ENCODE measurements at regions not wholly inside any gene's neighbourhood (a gene's known extent, or its start where the extent isn't known, plus 50 kb on each side); places are given as distances from the start of the nearest gene placed in this dataset.
"Not testable (repeated sequence)": the region's sequence is repeated elsewhere in the genome, so short reads cannot be mapped to it uniquely, and the experiment has no call there.

DNA sequence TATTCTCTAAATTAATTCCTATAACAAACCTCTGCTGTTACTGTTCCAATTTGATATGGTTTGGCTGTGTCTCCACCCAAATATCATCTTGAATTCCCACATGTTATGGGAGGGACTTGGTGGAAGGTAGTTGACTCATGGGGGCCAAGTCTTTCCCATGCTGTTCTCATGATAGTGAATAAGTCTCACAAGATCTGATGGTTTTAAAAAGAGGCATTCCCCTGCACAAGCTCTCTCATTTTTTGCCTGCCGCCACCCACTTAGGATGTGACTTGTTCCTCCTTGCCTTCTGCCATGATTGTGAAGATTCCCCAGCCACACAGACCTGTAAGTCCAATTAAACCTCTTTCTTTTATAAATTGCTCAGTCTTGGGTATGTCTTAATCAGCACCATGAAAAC, 104.3 kb upstream of the SLC25A48 start:
- not testable (repeated sequence) for DNase-seq (ENCODE audit: low read depth, low spot score); H3K4me3 ChIP-seq (ENCODE audit: low read length)

DNA sequence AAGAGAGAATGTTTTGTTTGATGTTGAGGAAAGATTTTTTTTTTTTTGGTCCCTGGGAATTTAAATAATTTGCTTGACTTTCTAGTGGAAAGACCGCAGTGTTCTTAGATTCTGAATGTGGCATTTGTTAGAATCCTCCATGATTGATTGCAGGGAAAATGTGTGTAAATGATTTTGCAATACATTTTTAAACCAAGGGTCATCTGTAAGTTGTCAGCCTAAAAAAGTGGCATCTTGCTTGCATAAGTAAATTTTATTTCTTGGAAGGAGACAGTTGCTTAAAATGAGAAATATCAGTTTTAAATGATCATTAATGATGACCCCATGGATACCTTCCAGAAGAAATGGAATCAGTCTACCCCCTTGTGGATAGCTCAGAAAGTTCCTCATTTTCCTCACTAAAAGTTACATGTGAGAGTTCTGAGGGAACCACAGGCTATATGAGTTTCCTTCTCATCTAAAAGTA, 105.1 kb upstream of the SLC25A48 start:
- H3K4me3 ChIP-seq (ENCODE audit: low read length): no peak overlapping the region
- no peak for DNase-seq (ENCODE audit: low read depth, low spot score)

DNA sequence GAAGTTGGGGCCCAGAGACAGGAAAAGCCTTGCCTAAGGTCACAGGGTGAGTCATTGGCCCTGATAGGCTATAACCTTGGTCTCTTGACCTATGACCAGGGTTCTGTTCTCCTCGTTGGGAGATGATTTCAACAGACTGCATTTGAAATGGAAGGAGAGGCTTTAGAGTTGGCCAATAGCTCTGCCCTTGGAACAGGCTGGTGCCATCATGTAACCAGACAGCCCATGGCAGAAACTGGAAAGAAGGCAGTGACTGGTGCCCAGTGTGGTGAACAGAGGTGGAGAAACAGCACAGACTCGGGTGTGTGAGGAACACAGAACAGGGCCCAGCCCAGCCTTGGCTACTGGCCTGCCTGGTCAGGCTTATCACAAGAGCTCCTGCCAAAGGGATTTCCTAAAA, 109.8 kb upstream of the SLC25A48 start:
- no peak for DNase-seq (ENCODE audit: low read depth, low spot score)

DNA sequence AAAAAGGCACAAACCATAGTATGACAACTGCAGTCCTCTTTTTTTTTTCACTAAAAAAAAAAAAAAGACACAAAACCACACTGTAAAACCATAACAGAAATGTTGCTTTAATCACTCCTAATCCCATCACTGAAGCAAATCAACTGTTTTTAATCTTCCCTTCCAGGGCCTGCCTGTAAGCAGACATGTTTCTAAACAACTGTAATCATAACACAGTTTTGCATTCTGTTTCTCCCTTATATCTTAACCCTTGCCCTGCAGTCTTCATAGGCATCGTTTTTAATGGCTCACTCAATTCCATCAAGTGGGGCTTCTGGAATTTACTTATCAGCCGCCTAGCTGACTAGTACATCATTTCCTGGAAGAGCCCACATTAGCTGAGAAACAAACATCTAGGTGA, 111.0 kb upstream of the SLC25A48 start:
- H3K4me3 ChIP-seq (ENCODE audit: low read length): no peak overlapping the region
- DNase-seq (ENCODE audit: low read depth, low spot score): peak; percentile 51

More for the DNA sequence above, 109.8 kb upstream of the SLC25A48 start:
- no peak overlapping the region for H3K4me3 ChIP-seq (ENCODE audit: low read length)

DNA sequence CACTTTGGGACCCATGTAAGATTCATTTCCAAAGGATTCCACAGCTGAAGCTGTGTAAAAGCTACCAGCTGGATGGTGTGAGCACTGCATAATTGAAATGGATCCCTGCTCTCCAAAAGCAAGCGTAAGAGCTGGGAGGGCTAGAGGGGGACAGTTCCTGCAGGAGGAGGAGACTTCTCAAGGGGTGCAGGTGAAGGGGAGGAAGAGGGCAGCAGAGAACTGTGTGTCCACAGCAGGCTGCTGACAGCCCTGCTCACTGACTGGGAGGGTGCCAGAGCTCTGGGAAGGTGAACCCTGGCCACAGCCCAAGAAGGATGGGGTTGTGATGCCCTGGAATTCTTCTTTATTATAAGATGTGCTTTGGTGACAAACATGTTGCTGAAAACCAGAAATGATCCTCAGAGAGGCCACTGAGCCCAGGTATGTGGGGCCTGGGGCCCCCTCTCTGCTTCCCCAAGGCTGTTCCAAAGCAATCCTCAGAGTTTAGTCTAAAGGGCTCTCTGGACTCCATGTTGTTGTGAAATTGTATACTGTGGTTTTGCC, 112.8 kb upstream of the SLC25A48 start:
- no peak for DNase-seq (ENCODE audit: low read depth, low spot score)
- no peak overlapping the region for H3K4me3 ChIP-seq (ENCODE audit: low read length)

DNA sequence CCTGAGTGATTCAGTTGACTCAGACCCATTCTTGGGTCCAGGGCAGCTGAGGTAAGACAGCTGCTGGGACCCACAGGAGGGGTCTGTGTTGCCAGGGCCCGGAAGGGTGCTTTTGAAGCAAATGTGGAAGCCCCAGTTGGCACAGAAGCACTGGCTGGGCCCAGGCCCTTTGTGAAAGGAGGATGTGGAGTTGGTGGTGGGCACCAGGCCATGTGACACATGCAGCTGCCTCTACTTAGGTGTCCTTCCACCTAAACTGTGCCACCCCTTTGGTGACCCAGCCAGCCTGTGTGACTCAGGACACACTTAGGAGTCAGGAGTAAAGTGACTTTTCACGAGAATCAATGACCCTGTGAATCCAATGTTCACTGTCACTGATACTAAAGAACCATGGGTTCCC, 114.3 kb upstream of the SLC25A48 start:
- H3K4me3 ChIP-seq (ENCODE audit: low read length): no peak overlapping the region
- no peak for DNase-seq (ENCODE audit: low read depth, low spot score)

DNA sequence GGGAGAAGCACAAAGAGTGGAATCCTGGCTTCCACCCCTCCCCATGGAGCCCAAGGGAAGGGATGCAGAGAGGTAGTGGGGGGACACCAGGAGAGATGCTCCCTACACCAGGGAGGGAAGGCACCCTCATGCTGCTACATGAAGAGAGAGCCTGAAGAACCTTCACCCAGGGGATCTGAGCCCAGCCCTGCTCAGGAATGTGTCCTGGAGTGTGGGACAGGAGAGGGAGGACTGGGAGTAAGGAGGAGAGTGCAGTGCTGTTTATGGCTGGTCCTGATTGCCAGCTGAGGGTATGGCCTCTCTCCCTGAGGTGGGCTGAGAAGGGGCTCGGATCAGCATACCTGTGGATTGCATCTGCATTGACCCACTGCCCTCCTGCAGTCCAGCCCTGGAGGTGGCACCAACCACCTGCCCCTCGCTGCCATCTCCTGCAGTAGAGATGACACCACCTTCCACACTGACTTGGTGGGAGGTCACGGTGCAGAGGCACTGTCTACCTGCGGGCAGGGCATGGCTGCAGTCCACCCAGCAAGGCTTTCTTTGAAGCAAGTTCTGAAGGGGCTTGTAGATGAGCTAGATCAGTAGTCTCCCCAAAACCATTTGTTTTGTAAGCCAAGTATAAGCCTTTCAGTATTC, 114.9 kb upstream of the SLC25A48 start:
- no peak overlapping the region for H3K4me3 ChIP-seq (ENCODE audit: low read length)
- no peak for DNase-seq (ENCODE audit: low read depth, low spot score)

DNA sequence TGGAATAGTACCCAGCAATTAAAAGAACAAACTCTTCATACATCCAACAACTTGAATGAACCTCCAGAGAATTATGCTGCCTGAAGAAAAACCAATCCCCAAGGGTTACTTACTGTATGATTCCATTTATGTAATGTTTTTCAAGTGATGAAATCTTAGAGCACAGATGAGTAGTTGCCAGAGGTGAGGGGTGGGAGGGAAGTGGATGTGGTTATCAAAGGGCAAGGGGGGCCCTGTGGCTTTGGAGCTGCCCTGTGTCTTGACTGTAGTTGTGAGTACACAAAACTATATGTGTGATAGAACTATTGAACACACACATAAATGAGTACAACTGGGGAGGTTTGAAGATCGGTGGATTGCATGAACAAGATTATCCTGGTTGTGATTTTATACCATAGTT, 115.8 kb upstream of the SLC25A48 start:
- peak; percentile 22 for DNase-seq (ENCODE audit: low read depth, low spot score)
- H3K4me3 ChIP-seq (ENCODE audit: low read length): no peak overlapping the region

DNA sequence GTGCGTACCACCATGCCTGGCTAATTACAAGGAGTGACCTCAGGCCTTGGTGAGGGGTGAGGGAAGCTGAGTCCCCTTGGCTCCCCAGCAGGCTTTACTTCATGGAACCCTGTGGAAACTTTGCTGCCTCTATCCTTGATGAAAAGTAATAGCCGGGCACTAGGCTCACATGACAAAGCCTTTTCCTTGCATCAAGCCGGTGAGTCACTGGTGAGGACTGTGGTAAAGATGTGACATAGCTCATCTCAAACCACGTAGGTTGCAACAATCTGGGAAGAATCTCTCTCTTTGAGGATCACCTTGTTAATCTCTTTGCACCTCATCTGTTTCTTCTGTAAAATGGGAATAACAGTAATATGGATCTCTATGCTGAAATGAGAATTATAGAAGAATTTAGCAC, 116.3 kb upstream of the SLC25A48 start:
- no peak overlapping the region for H3K4me3 ChIP-seq (ENCODE audit: low read length)
- no peak for DNase-seq (ENCODE audit: low read depth, low spot score)

DNA sequence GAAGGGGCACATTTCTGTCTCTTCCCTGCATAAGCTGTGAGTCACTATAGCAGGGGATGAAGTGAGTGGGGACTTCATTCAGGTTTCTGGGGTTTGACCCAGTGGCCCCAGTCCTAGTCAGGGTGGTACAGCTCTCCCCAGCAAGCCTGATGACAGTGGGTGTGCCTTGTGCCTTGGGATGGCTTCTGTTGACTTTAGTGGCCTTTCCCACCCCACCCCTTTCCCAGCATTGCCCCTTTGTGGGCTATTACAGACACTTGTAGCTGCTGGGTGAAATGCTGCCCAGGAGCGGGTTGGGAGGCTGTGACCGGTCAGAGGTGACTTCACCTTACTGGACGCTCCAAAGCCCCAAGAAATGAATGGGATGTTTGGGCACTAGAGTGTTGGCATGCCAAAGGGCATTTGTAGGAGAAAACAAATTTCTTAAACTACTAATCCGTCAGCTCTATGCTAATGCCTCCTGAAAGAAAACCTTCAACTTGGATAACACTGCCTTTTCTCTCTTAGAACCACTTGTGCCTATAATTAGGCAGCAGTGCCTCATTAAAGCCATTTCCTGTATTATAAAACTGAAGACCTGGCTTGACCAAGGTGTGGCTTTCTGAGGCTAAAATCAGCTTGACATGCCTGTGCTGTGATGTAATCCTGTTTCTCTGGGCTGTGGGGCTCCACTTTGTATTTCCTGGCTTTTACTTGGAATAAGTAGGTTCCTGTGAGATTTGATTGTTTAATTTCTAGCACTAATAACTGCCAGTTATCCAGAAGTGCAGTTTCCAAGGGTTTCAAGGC, 119.0 kb upstream of the SLC25A48 start:
- H3K4me3 ChIP-seq (ENCODE audit: low read length): no peak overlapping the region
- DNase-seq (ENCODE audit: low read depth, low spot score): no peak

DNA sequence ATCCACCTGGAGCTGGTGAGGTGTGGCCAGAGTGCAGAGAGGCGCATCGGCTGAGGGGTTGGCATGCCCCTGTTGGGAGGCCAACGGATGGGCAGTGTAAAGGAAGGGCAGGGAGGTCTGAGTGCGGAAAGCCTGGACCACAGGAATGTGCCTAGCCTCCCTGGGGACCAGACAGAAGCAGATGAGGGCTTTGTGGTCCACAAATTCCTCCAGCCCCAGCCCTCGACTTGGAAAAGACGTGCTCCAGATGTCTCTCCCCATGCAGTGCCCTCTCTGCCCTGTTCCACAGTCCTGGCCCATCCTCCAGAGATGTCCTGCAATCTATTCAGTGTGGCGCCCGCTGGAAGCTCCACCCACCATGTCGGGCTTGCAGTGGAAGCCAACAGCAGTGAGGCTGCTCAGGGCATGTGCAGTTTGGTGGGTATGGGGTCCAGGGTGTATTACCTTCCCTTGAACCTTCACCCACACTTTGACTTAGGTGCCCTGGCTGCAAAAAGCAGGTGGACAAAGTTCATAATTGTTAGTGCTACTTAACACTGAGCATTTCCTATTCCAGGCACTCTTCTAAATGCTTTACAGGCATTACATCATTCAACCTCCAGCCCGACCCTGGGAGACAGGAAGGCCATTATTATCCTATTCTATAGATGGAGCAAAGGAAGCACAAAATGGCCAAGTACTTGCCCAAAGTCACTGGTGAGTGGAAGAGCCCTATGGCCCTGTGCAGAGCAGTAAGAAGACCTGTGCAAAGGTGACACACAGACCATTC, 120.2 kb upstream of the SLC25A48 start:
- DNase-seq (ENCODE audit: low read depth, low spot score): no peak
- no peak overlapping the region for H3K4me3 ChIP-seq (ENCODE audit: low read length)

DNA sequence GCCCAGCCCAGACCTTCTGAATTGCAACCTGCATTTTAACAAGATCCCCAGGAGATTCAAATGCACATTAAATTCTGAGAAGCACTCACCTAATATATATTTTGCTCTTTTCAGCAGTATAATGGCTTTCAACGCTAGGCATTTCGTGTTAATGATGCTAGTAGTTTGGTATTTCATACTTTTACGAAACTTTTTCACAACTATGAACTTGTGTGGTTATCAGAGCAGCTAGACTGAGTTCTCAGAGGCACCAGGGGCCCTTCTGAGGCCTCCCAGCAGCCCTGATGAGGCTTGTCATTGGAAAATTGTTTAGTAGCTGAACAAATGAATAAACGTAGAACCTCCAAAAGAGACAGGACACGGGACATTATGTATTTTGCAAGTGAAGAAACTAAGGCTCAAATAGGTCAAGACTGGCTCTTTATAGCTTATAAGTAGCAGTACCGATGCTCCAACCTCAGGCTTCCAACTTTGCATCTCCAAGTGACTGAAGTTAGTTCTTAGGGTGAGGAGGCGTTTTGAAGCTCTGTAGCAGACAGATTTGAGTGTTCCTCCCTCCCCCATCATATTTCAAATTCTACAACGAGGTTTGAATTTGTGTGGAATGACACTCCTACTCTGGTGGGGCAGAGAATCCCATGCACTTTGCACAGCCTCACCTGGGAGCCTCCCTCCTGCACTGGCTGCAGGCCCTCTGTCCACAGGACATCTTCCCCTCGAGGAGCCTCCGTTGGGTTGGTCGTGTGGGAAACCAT, 121.1 kb upstream of the SLC25A48 start:
- no peak for DNase-seq (ENCODE audit: low read depth, low spot score)
- H3K4me3 ChIP-seq (ENCODE audit: low read length): no peak overlapping the region

DNA sequence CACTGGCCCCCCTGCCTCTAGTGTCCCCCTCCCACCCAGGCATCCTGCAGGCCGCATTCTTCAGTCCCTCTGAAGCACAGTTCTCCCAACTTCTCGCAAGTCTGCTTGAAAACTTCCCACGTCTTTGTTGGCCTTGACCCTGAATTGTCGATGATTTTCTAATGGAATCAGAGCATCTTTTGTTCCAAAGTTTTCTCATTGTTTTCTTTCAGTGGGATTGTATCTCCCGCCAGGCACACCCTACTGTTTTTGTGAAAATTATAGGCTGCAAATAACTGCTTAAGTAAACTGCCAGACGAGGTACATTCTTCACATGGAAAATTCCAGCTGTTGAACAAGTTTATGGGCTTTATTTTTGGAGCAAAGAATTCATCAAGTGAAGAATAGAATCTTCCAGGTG, 122.6 kb upstream of the SLC25A48 start:
- DNase-seq (ENCODE audit: low read depth, low spot score): no peak

DNA sequence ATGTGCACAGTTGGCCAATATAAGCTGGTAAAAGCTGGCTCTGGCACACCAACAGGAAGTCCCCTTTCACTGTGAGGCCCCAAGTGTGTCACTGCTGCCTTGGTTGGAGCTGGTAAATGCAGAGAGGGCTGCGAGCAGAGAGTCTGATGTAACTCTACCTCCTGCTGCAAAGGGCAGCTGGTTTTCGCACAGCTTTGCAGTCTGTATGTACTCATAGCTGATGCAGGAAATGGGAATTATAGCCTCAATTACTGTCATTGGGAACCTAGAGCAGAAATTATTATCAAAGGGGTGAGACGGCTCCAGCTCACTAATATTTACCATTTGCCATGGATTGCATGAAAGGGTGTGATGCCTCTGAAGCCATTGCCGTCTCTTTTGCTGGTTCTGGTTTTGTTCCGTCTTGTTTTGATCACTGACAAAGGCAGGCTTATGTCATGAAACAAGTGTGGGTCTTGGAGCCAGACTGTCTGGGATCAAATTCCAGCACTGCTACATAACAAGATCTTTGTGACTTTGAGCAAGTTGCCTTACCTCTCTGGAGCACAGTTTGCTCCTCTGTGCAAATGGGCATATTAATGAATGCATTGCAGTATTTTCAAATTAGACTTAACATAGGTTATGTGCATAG, 124.3 kb upstream of the SLC25A48 start:
- H3K4me3 ChIP-seq (ENCODE audit: low read length): no peak overlapping the region
- no peak for DNase-seq (ENCODE audit: low read depth, low spot score)

More for the DNA sequence above, 122.6 kb upstream of the SLC25A48 start:
- no peak overlapping the region for H3K4me3 ChIP-seq (ENCODE audit: low read length)

DNA sequence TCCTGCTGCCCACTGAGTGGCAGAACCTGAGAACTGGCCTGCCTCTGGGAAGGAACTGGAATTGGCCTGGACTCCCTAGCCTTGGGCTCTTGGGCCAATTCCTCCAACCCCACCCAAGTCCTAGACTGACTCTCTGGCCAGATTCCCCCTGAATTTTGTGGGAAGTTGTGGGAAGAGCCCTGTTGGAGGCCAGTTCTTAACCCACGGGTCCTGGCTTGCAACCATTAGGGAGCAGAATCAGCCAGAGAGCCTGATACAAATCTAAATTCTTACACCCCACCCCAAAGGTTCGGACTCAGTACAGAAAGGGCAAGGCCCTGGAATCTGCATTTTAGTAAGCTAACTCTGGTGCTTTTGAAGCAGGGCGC, 125.3 kb upstream of the SLC25A48 start:
- DNase-seq (ENCODE audit: low read depth, low spot score): no peak

DNA sequence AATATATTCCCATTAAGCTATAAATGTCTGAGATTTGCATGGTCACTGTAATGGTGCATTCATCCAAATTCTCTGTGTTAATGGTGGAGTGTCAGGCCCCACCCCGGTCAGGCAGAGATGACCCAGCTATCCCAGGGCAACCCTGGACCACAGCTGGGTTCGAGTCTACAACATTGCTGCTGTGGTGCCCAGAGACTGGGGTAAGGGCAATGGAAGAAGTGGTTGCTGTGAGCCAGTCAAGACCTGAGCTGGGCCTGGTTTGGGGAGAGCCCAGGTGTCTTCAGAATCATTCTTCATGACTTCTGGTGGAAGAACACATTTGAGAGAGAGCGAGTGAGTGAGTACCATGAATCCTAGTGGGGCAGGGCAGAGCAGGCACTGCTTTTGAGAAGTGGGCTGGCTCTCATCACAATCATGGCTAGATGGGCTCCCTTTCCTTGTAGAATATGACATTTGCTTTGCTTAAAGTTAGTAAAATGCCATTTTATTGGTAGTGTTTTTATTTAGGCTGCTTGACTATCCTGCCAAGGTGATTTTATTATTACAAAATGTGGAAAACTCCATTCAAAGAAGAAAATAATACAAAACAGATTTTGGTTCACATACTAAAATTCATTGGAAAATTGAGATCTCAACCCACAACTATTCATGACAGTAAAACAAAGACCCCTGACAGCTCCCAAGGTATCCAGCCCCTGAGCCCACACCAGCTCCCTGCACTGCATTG, 125.8 kb upstream of the SLC25A48 start:
- no peak overlapping the region for H3K4me3 ChIP-seq (ENCODE audit: low read length)
- no peak for DNase-seq (ENCODE audit: low read depth, low spot score)

More for the DNA sequence above, 125.3 kb upstream of the SLC25A48 start:
- H3K4me3 ChIP-seq (ENCODE audit: low read length): no peak overlapping the region

DNA sequence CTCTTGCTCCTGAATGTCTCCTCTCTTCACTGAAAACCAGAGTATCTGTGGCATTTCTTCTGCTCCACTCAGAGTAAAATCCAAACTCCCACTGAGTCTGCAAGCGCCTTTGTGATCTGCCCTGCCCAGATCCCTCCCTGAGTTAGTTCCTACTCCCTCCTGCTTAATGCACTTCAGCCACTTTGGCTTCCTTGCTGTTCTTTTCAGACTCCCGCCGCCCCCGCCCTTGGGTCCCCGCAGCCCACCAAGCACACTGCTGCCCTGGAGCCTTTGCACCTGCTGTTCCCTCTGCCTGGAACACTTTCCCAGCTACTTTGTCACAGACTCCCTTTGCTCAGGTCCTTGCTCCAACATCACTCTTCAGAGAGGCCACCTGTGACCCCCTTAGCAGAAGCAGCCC, 127.2 kb upstream of the SLC25A48 start:
- H3K4me3 ChIP-seq (ENCODE audit: low read length): no peak overlapping the region

DNA sequence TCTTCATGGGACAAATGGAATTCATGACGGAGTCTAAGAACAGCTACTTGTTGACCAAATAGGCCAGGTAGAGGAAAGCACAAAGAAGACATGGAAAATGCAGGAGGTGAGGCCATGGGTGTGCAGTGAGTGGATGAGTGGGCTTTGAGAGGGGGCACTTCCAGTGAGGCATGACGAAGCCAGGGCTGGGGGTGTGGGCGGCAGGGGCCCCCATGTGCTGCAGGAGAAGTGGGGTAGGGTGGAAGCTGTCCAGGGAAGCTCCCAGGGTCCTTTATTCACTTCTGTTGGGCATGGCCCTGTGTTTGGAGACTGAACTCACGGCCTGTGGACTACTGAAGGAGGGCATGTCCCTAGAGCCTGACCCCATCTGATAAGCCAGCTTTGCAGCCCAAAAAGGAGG, 127.6 kb upstream of the SLC25A48 start:
- no peak overlapping the region for H3K4me3 ChIP-seq (ENCODE audit: low read length)
- DNase-seq (ENCODE audit: low read depth, low spot score): no peak

More for the DNA sequence above, 127.2 kb upstream of the SLC25A48 start:
- no peak for DNase-seq (ENCODE audit: low read depth, low spot score)

Measured in Jurkat, Clone E6-1 (cell line).